ENCODE measurements at regions not wholly inside any gene's neighbourhood (a gene's known extent, or its start where the extent isn't known, plus 50 kb on each side); places are given as distances from the start of the nearest gene placed in this dataset.

GRCh38 chr6:56796196-56796532 is 153.5 kb upstream of the DST start:
- TF ChIP-seq GATA2 (IDR thresholded peaks at IDR 0.05; ENCODE audit: low read depth, low read length) (no peak; the same call in 1 of the 2 replicates), GATA3 (IDR thresholded peaks at IDR 0.05; ENCODE audit: low read depth, low read length) (no peak)
